ENCODE measurements at regions not wholly inside any gene's neighbourhood (a gene's known extent, or its start where the extent isn't known, plus 50 kb on each side); places are given as distances from the start of the nearest gene placed in this dataset.

DNA sequence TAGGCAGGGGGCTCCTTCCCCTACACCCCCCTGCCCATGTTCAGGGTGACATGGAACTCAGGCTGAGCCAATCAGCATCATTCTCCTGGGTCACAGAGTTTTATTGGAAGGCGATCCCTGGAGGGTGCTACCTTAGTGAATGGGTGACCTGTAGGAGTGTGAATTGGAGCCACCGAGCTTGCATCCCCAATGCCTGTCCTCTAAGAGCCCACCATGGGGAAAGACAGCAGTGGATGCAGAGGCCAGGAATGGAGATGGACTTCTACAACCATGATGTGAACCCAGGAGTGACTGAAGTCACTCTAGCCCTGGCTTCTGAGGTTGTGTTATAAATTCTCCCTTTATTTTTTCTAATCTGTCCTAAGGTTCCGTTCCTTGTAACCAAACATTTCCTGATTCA is 89.4 kb downstream of the CCDC71L start:
- no peak for TF ChIP-seq EZH2 (IDR thresholded peaks at IDR 0.05; ENCODE audit: low read length)
- TF ChIP-seq, protein P1, sequence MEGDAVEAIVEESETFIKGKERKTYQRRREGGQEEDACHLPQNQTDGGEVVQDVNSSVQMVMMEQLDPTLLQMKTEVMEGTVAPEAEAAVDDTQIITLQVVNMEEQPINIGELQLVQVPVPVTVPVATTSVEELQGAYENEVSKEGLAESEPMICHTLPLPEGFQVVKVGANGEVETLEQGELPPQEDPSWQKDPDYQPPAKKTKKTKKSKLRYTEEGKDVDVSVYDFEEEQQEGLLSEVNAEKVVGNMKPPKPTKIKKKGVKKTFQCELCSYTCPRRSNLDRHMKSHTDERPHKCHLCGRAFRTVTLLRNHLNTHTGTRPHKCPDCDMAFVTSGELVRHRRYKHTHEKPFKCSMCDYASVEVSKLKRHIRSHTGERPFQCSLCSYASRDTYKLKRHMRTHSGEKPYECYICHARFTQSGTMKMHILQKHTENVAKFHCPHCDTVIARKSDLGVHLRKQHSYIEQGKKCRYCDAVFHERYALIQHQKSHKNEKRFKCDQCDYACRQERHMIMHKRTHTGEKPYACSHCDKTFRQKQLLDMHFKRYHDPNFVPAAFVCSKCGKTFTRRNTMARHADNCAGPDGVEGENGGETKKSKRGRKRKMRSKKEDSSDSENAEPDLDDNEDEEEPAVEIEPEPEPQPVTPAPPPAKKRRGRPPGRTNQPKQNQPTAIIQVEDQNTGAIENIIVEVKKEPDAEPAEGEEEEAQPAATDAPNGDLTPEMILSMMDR (optimal IDR thresholded peaks at IDR 0.05 in 1 of 3, IDR thresholded peaks at IDR 0.05 in 1 of 3, conservative IDR thresholded peaks at IDR 0.05 in 1 of 3; ENCODE audit: extremely low read depth in 1 of 3, insufficient read depth in 2 of 3, low read length in 3 of 3) = no peak
- H3K4me1 ChIP-seq (ENCODE audit: control insufficient read depth, extremely low read depth, insufficient read depth, low read length) = peaks cover 10% of the 10 kb centered on the region
- no peaks in the 10 kb centered on the region for H3K36me3 ChIP-seq (ENCODE audit: control insufficient read depth in 2 of 2, extremely low read depth in 1 of 2, insufficient read depth in 2 of 2, low read length in 2 of 2)
- no peak overlapping the region for H2AFZ ChIP-seq (ENCODE audit: control insufficient read depth, low read length)
- dilution Hi-C loops (cut with MboI; ENCODE audit: extremely low pct_ligation_motif_present, low sequenced_read_pairs) = no loop called here
- no peaks in the 10 kb centered on the region for H4K20me1 ChIP-seq (ENCODE audit: control insufficient read depth, extremely low read depth, insufficient read depth, low read length)
- no peak overlapping the region for H3K4me2 ChIP-seq (ENCODE audit: control insufficient read depth, extremely low read depth, insufficient read depth, low read depth, low read length)
- H3K79me2 ChIP-seq (ENCODE audit: control insufficient read depth, insufficient read depth, low read length) = no peaks in the 10 kb centered on the region
- no peak overlapping the region for H3K9ac ChIP-seq (ENCODE audit: control insufficient read depth, extremely low read depth, insufficient read depth, low read length)
- no peak overlapping the region for H3K27ac ChIP-seq (ENCODE audit: control insufficient read depth, insufficient read depth, low read length)
- H3K27me3 ChIP-seq (ENCODE audit: control insufficient read depth, extremely low read depth, insufficient read depth, low read length) = no peaks in the 10 kb centered on the region
- no peak for DNase-seq (ENCODE audit: low read depth, low spot score)
- FAIRE-seq = no peak
- no peaks in the 10 kb centered on the region for H3K9me3 ChIP-seq (ENCODE audit: control insufficient read depth, low read depth, low read length)
- no peak overlapping the region for H3K4me3 ChIP-seq (ENCODE audit: control insufficient read depth in 2 of 3, extremely low read depth in 1 of 3, insufficient read depth in 2 of 3, low read depth in 1 of 3, low read length in 3 of 3)
- no peaks in the 10 kb centered on the region for H3K9me1 ChIP-seq (ENCODE audit: control insufficient read depth, extremely low read depth, insufficient read depth, low read length)

DNA sequence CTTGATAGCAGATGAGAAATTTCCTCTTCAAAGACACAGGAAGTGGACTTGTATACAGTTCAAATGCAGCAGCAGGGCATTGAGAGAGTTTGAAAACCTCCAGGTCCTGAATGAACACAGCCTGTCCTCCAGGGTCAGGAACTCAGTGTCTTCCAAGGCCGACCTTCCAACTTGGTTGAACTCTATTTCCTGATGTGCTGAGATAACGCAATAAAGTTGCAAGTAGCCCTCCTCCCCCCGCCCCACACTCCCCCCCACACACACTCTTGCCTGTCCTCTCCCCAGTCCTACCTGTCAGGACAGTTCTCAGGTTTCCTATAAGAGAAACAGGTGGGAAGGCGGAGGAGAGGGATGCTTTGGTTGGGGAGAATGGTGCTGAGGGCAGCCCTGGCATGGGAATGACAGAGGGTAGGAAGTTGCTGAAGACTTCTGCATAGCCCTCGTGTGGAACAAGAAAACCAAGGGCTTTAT is 90.0 kb downstream of the CCDC71L start:
- Histone ChIP-seq H3K79me2 (ENCODE audit: control insufficient read depth, insufficient read depth, low read length) (no peaks in the 10 kb centered on the region), H3K4me2 (ENCODE audit: control insufficient read depth, extremely low read depth, insufficient read depth, low read depth, low read length) (no peak overlapping the region), H3K9ac (ENCODE audit: control insufficient read depth, extremely low read depth, insufficient read depth, low read length) (no peak overlapping the region), H3K36me3 (ENCODE audit: control insufficient read depth in 2 of 2, extremely low read depth in 1 of 2, insufficient read depth in 2 of 2, low read length in 2 of 2) (no peaks in the 10 kb centered on the region), H4K20me1 (ENCODE audit: control insufficient read depth, extremely low read depth, insufficient read depth, low read length) (no peaks in the 10 kb centered on the region), H3K4me1 (ENCODE audit: control insufficient read depth, extremely low read depth, insufficient read depth, low read length) (peaks cover 10% of the 10 kb centered on the region), H3K9me3 (ENCODE audit: control insufficient read depth, low read depth, low read length) (no peaks in the 10 kb centered on the region), H2AFZ (ENCODE audit: control insufficient read depth, low read length) (no peak overlapping the region), H3K27ac (ENCODE audit: control insufficient read depth, insufficient read depth, low read length) (no peak overlapping the region), H3K4me3 (ENCODE audit: control insufficient read depth in 2 of 3, extremely low read depth in 1 of 3, insufficient read depth in 2 of 3, low read depth in 1 of 3, low read length in 3 of 3) (no peak overlapping the region), H3K9me1 (ENCODE audit: control insufficient read depth, extremely low read depth, insufficient read depth, low read length) (no peaks in the 10 kb centered on the region), H3K27me3 (ENCODE audit: control insufficient read depth, extremely low read depth, insufficient read depth, low read length) (no peaks in the 10 kb centered on the region)
- no peak for FAIRE-seq
- TF ChIP-seq, protein P1 (optimal IDR thresholded peaks at IDR 0.05 in 1 of 3, IDR thresholded peaks at IDR 0.05 in 1 of 3, conservative IDR thresholded peaks at IDR 0.05 in 1 of 3; ENCODE audit: extremely low read depth in 1 of 3, insufficient read depth in 2 of 3, low read length in 3 of 3) = no peak
- no peak for TF ChIP-seq EZH2 (IDR thresholded peaks at IDR 0.05; ENCODE audit: low read length)
- no peak for DNase-seq (ENCODE audit: low read depth, low spot score)
- dilution Hi-C loops (cut with MboI; ENCODE audit: extremely low pct_ligation_motif_present, low sequenced_read_pairs) = no loop called here
